ENCODE measurements at regions not wholly inside any gene's neighbourhood (a gene's known extent, or its start where the extent isn't known, plus 50 kb on each side); places are given as distances from the start of the nearest gene placed in this dataset.

GRCh38 chr1:172826096-172826741, 167.3 kb downstream of the FASLG start (continued):
- TF ChIP-seq CTCF (IDR thresholded peaks at IDR 0.05; ENCODE audit: control extremely low read depth in 1 of 3, insufficient read depth in 1 of 3, low read depth in 1 of 3, low read length in 3 of 3) = peak in 2 of 3 experiments; percentile 53 to 58; a peak in 2 of 4 replicates
- TF ChIP-seq SIN3A (conservative IDR thresholded peaks at IDR 0.05 in 1 of 2, IDR thresholded peaks at IDR 0.05 in 1 of 2; ENCODE audit: low read depth in 1 of 2, low read length in 2 of 2) = no peak
- TF ChIP-seq TEAD4 (IDR thresholded peaks at IDR 0.05; ENCODE audit: low read depth, low read length) = no peak
- no peak for TF ChIP-seq CHD7 (IDR thresholded peaks at IDR 0.05; ENCODE audit: insufficient replicate concordance, low read length)
- no peak for TF ChIP-seq RFX5 (IDR thresholded peaks at IDR 0.05; ENCODE audit: borderline replicate concordance, low read depth, low read length)
- TF ChIP-seq POLR2AphosphoS5 (IDR thresholded peaks at IDR 0.05; ENCODE audit: low read depth, low read length) = no peak
- peak; percentile 97 for TF ChIP-seq CEBPB (IDR thresholded peaks at IDR 0.05; ENCODE audit: low read depth, low read length)

Measured in H1 (cell line).